H1 (cell line): ENCODE measurements at regions not wholly inside any gene's neighbourhood (a gene's known extent, or its start where the extent isn't known, plus 50 kb on each side); places are given as distances from the start of the nearest gene placed in this dataset.

ENCODE experiments used
- CTCF ChIA-PET: fragments of 300-600 bp; sonication (Branson Sonifier 250); formaldehyde crosslinking; loops from one replicate; lab custom pipeline; 2021; ENCODE audit not compliant: partially characterized antibody; lab: Charles Lee
- POLR2A ChIA-PET: fragments of 300-600 bp; sonication (Branson Sonifier 250); formaldehyde crosslinking; loops from one replicate; lab custom pipeline; 2021; ENCODE audit warnings: inconsistent platforms; ENCODE audit not compliant: partially characterized antibody; lab: Charles Lee
- DNase-seq, 2 experiments: peaks; one replicate each; pipeline versions ENCODE4 v3.0.0 to v3.0.0-alpha.2; 2010 to 2022; ENCODE audit warnings: low spot score in 2 of 2, low read depth in 1 of 2, mixed read lengths in 1 of 2
- FAIRE-seq: peaks from 2 replicates; lab custom pipeline; 2011; peaks lifted over from hg19 to GRCh38; lab: Jason Lieb, UNC
- H2AFZ ChIP-seq: 2 replicates; pipeline ENCODE4 v1.8.1; 2012; ENCODE audit warnings: low read length, inconsistent platforms
- H2AK5ac ChIP-seq: 2 replicates; pipeline ENCODE4 v1.6.1; 2013; ENCODE audit warnings: low read depth, low read length
- H2BK120ac ChIP-seq: replicated peaks from 2 replicates; pipeline ENCODE3; 2013; ENCODE audit warnings: low read depth, low read length, inconsistent platforms
- H2BK12ac ChIP-seq: 2 replicates; pipeline ENCODE4 v1.6.1; 2013; ENCODE audit warnings: low read depth, low read length
- H2BK15ac ChIP-seq: 2 replicates; pipeline ENCODE4 v1.6.1; 2013; ENCODE audit warnings: low read length
- H2BK20ac ChIP-seq: 2 replicates; pipeline ENCODE4 v1.6.1; 2013; ENCODE audit warnings: low read length
- H2BK5ac ChIP-seq: 2 replicates; pipeline ENCODE4 v1.6.1; 2013; ENCODE audit warnings: low read depth, low read length
- H3K14ac ChIP-seq: 2 replicates; pipeline ENCODE4 v1.6.1; 2013; ENCODE audit warnings: inconsistent platforms; ENCODE audit not compliant: insufficient read length
- H3K18ac ChIP-seq: 2 replicates; pipeline ENCODE4 v1.6.1; 2013; ENCODE audit warnings: low read length; ENCODE audit errors: extremely low read depth
- H3K23ac ChIP-seq: 2 replicates; pipeline ENCODE4 v1.6.1; 2013; ENCODE audit warnings: inconsistent platforms; ENCODE audit not compliant: insufficient read length
- H3K23me2 ChIP-seq: 2 replicates; pipeline ENCODE4 v1.6.1; 2013; ENCODE audit warnings: low read depth, low read length
- H3K27ac ChIP-seq: 2 replicates; pipeline ENCODE4 v1.6.1; 2011; ENCODE audit warnings: low read depth, low read length, inconsistent platforms
- H3K27me3 ChIP-seq, 4 experiments: replicated peaks in 1 of 4; 1 replicate in 1 of 4; 2 replicates in 3 of 4; pipeline versions ENCODE4 v1.6.1 to v1.8.1; 2011 to 2013; ENCODE audit warnings: low read length in 3 of 4, mild to moderate bottlenecking in 3 of 4, inconsistent platforms in 2 of 4, mixed read lengths in 2 of 4, moderate library complexity in 1 of 4; ENCODE audit not compliant: control insufficient read depth in 3 of 4, insufficient read depth in 3 of 4; ENCODE audit errors: extremely low read depth in 1 of 4
- H3K36me3 ChIP-seq, 4 experiments: 2 replicates each; pipeline versions ENCODE4 v1.6.1 to v1.8.1; 2011 to 2013; ENCODE audit warnings: mild to moderate bottlenecking in 4 of 4, low read length in 3 of 4, moderate library complexity in 2 of 4, control low read depth in 1 of 4, inconsistent platforms in 1 of 4; ENCODE audit not compliant: insufficient read depth in 4 of 4, control insufficient read depth in 2 of 4
- H3K4ac ChIP-seq: replicated peaks from 2 replicates; pipeline ENCODE3; 2013; ENCODE audit warnings: low read length, low read depth, mixed read lengths, inconsistent platforms; ENCODE audit not compliant: insufficient read length
- H3K4me1 ChIP-seq, 4 experiments: replicated peaks in 1 of 4; 1 replicate in 1 of 4; 2 replicates in 3 of 4; pipeline versions ENCODE4 v1.6.1 to v1.8.1; 2011 to 2013; ENCODE audit warnings: low read length in 3 of 4, inconsistent platforms in 2 of 4, mixed read lengths in 1 of 4; ENCODE audit not compliant: insufficient read depth in 4 of 4, control insufficient read depth in 3 of 4
- H3K4me2 ChIP-seq, 2 experiments: 2 replicates each; pipeline versions ENCODE4 v1.6.1 to v1.8.1; 2011 to 2013; ENCODE audit warnings: low read depth in 2 of 2, low read length in 2 of 2, control low read depth in 1 of 2, inconsistent platforms in 1 of 2, mild to moderate bottlenecking in 1 of 2; ENCODE audit not compliant: insufficient read depth in 1 of 2
- H3K4me3 ChIP-seq, 4 experiments: fragments of 200-600, 300-600 bp in 1 of 4; sonication (generic), shearing (Covaris generic), sonication (Bioruptor Twin) in 1 of 4; 2 replicates each; pipeline versions ENCODE4 v1.5.1 to v1.8.1; 2011 to 2016; ENCODE audit warnings: low read length in 4 of 4, low read depth in 3 of 4, control low read depth in 2 of 4, inconsistent platforms in 2 of 4, mild to moderate bottlenecking in 2 of 4, mixed read lengths in 1 of 4, moderate library complexity in 1 of 4; ENCODE audit not compliant: insufficient read depth in 2 of 4; ENCODE audit errors: extremely low read depth in 1 of 4
- H3K56ac ChIP-seq: replicated peaks from 2 replicates; pipeline ENCODE3; 2013; ENCODE audit warnings: low read depth, mild to moderate bottlenecking, mixed read lengths, low read length, inconsistent platforms; ENCODE audit not compliant: insufficient read length
- H3K79me1 ChIP-seq: 2 replicates; pipeline ENCODE4 v1.6.1; 2013; ENCODE audit warnings: low read depth, low read length, control low read depth
- H3K79me2 ChIP-seq, 2 experiments: 2 replicates each; pipeline versions ENCODE4 v1.6.1 to v1.8.1; 2012 to 2013; ENCODE audit warnings: low read length in 2 of 2, mild to moderate bottlenecking in 2 of 2, inconsistent platforms in 1 of 2; ENCODE audit not compliant: insufficient read depth in 2 of 2, control insufficient read depth in 1 of 2
- H3K9ac ChIP-seq, 4 experiments: replicated peaks in 1 of 4; 1 replicate in 1 of 4; 2 replicates in 3 of 4; pipeline versions ENCODE4 v1.6.1 to v1.8.1; 2011 to 2013; ENCODE audit warnings: low read depth in 3 of 4, low read length in 3 of 4, control low read depth in 2 of 4, mild to moderate bottlenecking in 2 of 4, moderate library complexity in 2 of 4, inconsistent platforms in 1 of 4; ENCODE audit errors: extremely low read depth in 1 of 4
- H3K9me3 ChIP-seq, 2 experiments: 2 replicates each; pipeline versions ENCODE4 v1.6.1 to v1.8.1; 2012 to 2013; ENCODE audit warnings: mild to moderate bottlenecking in 2 of 2, moderate library complexity in 2 of 2, control low read depth in 1 of 2, inconsistent platforms in 1 of 2, low read depth in 1 of 2, low read length in 1 of 2, mixed read lengths in 1 of 2; ENCODE audit not compliant: insufficient read depth in 2 of 2
- H4K20me1 ChIP-seq, 2 experiments: replicated peaks in 1 of 2; 2 replicates each; pipeline versions ENCODE3 to v1.8.1; 2011 to 2013; ENCODE audit warnings: inconsistent platforms in 2 of 2, low read length in 2 of 2, mild to moderate bottlenecking in 1 of 2; ENCODE audit not compliant: insufficient read depth in 2 of 2, control insufficient read depth in 1 of 2
- H4K5ac ChIP-seq: 2 replicates; pipeline ENCODE4 v1.6.1; 2013; ENCODE audit warnings: low read length, low read depth, mixed read lengths, inconsistent platforms; ENCODE audit not compliant: insufficient read length
- H4K8ac ChIP-seq: 2 replicates; pipeline ENCODE4 v1.8.0; 2013; ENCODE audit warnings: mild to moderate bottlenecking, moderate library complexity, low read length, inconsistent platforms; ENCODE audit not compliant: insufficient read depth; ENCODE audit errors: extremely low read depth
- H4K91ac ChIP-seq: replicated peaks from 2 replicates; pipeline ENCODE3; 2013; ENCODE audit warnings: low read length, mixed read lengths, inconsistent platforms; ENCODE audit not compliant: insufficient read length
- ASH2L ChIP-seq: fragments of 200-600, 300-600 bp; sonication (generic); IDR thresholded peaks from one replicate; pipeline ENCODE4 v1.7.1; 2017; ENCODE audit warnings: low read length
- CBX5 ChIP-seq: fragments of 300-800, 300-1000 bp; sonication (generic); IDR thresholded peaks from 2 replicates; pipeline ENCODE4 v1.7.1; 2016; ENCODE audit warnings: antibody characterized with exemption, low read length, low read depth
- CBX8 ChIP-seq: fragments of 300-800, 300-1000 bp; sonication (generic); IDR thresholded peaks from 2 replicates; pipeline ENCODE4 v1.7.1; 2016; ENCODE audit warnings: low read depth, low read length, borderline replicate concordance
- EP300 ChIP-seq, 2 experiments: IDR thresholded peaks; 1 replicate in 1 of 2; 2 replicates in 1 of 2; pipeline ENCODE4 v1.6.1; 2011 to 2012; ENCODE audit warnings: low read depth in 2 of 2, low read length in 2 of 2, mild to moderate bottlenecking in 2 of 2, borderline replicate concordance in 1 of 2, inconsistent platforms in 1 of 2, moderate library complexity in 1 of 2
- GABPA ChIP-seq: IDR thresholded peaks from 2 replicates; pipeline ENCODE4 v1.6.1; 2011; ENCODE audit warnings: mild to moderate bottlenecking, low read length, moderate library complexity, borderline replicate concordance; ENCODE audit not compliant: insufficient read depth
- GTF2F1 ChIP-seq: IDR thresholded peaks from 2 replicates; pipeline ENCODE4 v1.6.1; 2012; ENCODE audit warnings: low read depth, low read length, improper control_type of control experiment, borderline replicate concordance
- KDM1A ChIP-seq: fragments of 200-600, 300-600 bp; sonication (generic); IDR thresholded peaks from 2 replicates; pipeline ENCODE4 v1.7.1; 2016; ENCODE audit warnings: mild to moderate bottlenecking, low read length, borderline replicate concordance
- NANOG ChIP-seq: IDR thresholded peaks from 2 replicates; pipeline ENCODE4 v1.6.1; 2011; ENCODE audit warnings: low read length, low read depth, mild to moderate bottlenecking, inconsistent platforms; ENCODE audit not compliant: insufficient read depth, poor library complexity, severe bottlenecking
- PHF8 ChIP-seq: fragments of 200-600 bp; sonication (generic); conservative IDR thresholded peaks from 2 replicates; pipeline ENCODE4 v1.7.1; 2012; ENCODE audit warnings: low read depth, mild to moderate bottlenecking, inconsistent platforms, low read length, moderate library complexity
- RNF2 ChIP-seq: fragments of 200-900, 300-1000 bp; sonication (generic); IDR thresholded peaks from 2 replicates; pipeline ENCODE4 v1.7.1; 2016; ENCODE audit warnings: borderline replicate concordance, low read depth, mild to moderate bottlenecking, antibody characterized with exemption, low read length; ENCODE audit not compliant: poor library complexity, severe bottlenecking; ENCODE audit errors: missing control alignments
- SIRT6 ChIP-seq: IDR thresholded peaks from one replicate; pipeline ENCODE4 v1.7.1; 2012; ENCODE audit warnings: low read length, inconsistent platforms
- SIX5 ChIP-seq: IDR thresholded peaks from 2 replicates; pipeline ENCODE4 v1.6.1; 2011; ENCODE audit warnings: mild to moderate bottlenecking, low read depth, low read length
- YY1 ChIP-seq: IDR thresholded peaks from 2 replicates; pipeline ENCODE4 v1.6.1; 2011; ENCODE audit warnings: low read depth, mild to moderate bottlenecking, low read length
- WGBS, 2 experiments: shearing (Covaris generic) in 1 of 2; methylation state at CpG; one replicate each; pipeline versions ENCODE4 v1.1.6 to v1.1.7; 2013 to 2015; ENCODE audit warnings: low lambda C conversion rate in 2 of 2, mixed read lengths in 2 of 2, inconsistent platforms in 1 of 2, low coverage in 1 of 2, missing lambda C conversion rate in 1 of 2; ENCODE audit not compliant: insufficient replicate concordance in 2 of 2, insufficient coverage in 1 of 2, insufficient read length in 1 of 2; ENCODE audit errors: extremely low coverage in 1 of 2, missing lambda C conversion rate in 1 of 2; 5-methylcytosine and 5-hydroxymethylcytosine counted together

DNA sequence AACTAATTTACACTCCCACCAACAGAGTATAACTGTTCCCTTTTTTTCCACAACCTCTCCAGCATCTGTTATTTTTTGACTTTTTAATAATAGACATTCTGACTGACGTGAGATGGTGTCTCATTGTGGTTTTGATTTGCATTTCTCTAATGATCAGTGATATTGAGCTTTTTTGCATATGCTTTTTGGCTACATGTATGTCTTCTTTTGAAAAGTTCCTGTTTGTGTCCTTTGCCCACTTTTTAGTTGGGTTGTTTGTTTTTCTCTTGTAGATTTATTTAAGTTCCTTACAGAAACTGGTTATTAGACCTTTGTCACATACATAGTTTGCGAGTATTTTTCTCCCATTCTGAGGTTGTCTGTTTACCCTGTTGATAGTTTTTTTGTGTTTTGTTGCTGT, 375.2 kb downstream of the MATN1 start:
- Histone ChIP-seq H2BK5ac (no peak overlapping the region), H4K5ac (no peak overlapping the region), H3K18ac (no peak overlapping the region), H4K8ac (no peak overlapping the region), H3K23me2 (no peaks in the 10 kb centered on the region), H2BK120ac (no peak overlapping the region), H3K4me1 (no peaks in the 10 kb centered on the region), H3K14ac (no peak overlapping the region), H2AFZ (no peak overlapping the region), H2BK20ac (no peak overlapping the region), H3K4me2 (no peak overlapping the region), H4K91ac (no peak overlapping the region), H3K27ac (no peak overlapping the region), H3K9ac (no peak overlapping the region), H3K36me3 (no peaks in the 10 kb centered on the region), H3K79me1 (no peaks in the 10 kb centered on the region), H3K27me3 (no peaks in the 10 kb centered on the region), H3K9me3 (peaks cover 0 to 2% of the 10 kb centered on the region in 2 experiments; a peak in 1 of 4 replicates), H3K23ac (no peak overlapping the region), H3K4ac (no peak overlapping the region), H3K4me3 (no peak overlapping the region), H2AK5ac (no peak overlapping the region), H2BK12ac (no peak overlapping the region), H2BK15ac (no peak overlapping the region), H4K20me1 (no peaks in the 10 kb centered on the region), H3K79me2 (no peaks in the 10 kb centered on the region), H3K56ac (no peak overlapping the region)
- 93% methylated on average over 2 of the region's 2 CpGs; no CpG with 5 or more reads in 1 of the 2 experiments for WGBS, 2 experiments
- DNase-seq: no peak
- FAIRE-seq: no peak
- POLR2A ChIA-PET: no interaction called here
- TF ChIP-seq SIRT6: no peak
- no peak for TF ChIP-seq NANOG
- no peak for TF ChIP-seq PHF8
- no peak for TF ChIP-seq GTF2F1
- TF ChIP-seq SIX5: no peak
- no peak for TF ChIP-seq KDM1A
- TF ChIP-seq GABPA: no peak
- TF ChIP-seq ASH2L: no peak
- no peak for TF ChIP-seq YY1
- TF ChIP-seq EP300 (IDR thresholded peaks at IDR 0.05; ENCODE audit: borderline replicate concordance in 1 of 2, low read depth in 2 of 2, low read length in 2 of 2): no peak
- no peak for TF ChIP-seq RNF2
- no peak for TF ChIP-seq CBX5
- no peak for TF ChIP-seq CBX8
- CTCF ChIA-PET: interaction anchor here (1.3 to 3.3 kb wide), 3 partner anchors 10 to 169 kb away, joined by 3 to 16 read pairs (median 4); no protein-coding TSS in a partner anchor
